Trophoblast cell (in vitro differentiated cells and primary cell): ENCODE measurements at regions not wholly inside any gene's neighbourhood (a gene's known extent, or its start where the extent isn't known, plus 50 kb on each side); places are given as distances from the start of the nearest gene placed in this dataset.

Source experiments
- DNase-seq, 2 donors: peaks; one replicate each; pipeline ENCODE4 v3.0.0-alpha.2; 2016
- H2AFZ ChIP-seq: 2 replicates; pipeline ENCODE4 v1.6.1; 2013; ENCODE audit warnings: low read length, moderate library complexity, mild to moderate bottlenecking; ENCODE audit not compliant: insufficient read depth, poor library complexity
- H2AK5ac ChIP-seq: 2 replicates; pipeline ENCODE4 v1.6.1; 2013; ENCODE audit warnings: mild to moderate bottlenecking, low read length
- H2BK120ac ChIP-seq: 2 replicates; pipeline ENCODE4 v1.6.1; 2013; ENCODE audit warnings: low read length, mild to moderate bottlenecking, moderate library complexity; ENCODE audit not compliant: insufficient read depth, poor library complexity
- H2BK12ac ChIP-seq: 2 replicates; pipeline ENCODE4 v1.6.1; 2013; ENCODE audit warnings: mild to moderate bottlenecking, low read length, moderate library complexity
- H2BK5ac ChIP-seq: 2 replicates; pipeline ENCODE4 v1.6.1; 2013; ENCODE audit warnings: low read length, low read depth, moderate library complexity, mild to moderate bottlenecking; ENCODE audit not compliant: poor library complexity
- H3K14ac ChIP-seq: 2 replicates; pipeline ENCODE4 v1.6.1; 2013; ENCODE audit warnings: mild to moderate bottlenecking, low read length
- H3K18ac ChIP-seq: 2 replicates; pipeline ENCODE4 v1.6.1; 2013; ENCODE audit warnings: mild to moderate bottlenecking, low read length
- H3K23ac ChIP-seq: 2 replicates; pipeline ENCODE4 v1.6.1; 2013; ENCODE audit warnings: low read length
- H3K27ac ChIP-seq: 2 replicates; pipeline ENCODE4 v1.5.1; 2013; ENCODE audit warnings: low read depth, mild to moderate bottlenecking, inconsistent platforms, low read length, moderate library complexity
- H3K27me3 ChIP-seq: 2 replicates; pipeline ENCODE4 v1.6.1; 2013; ENCODE audit warnings: inconsistent platforms, mild to moderate bottlenecking, low read length, moderate library complexity; ENCODE audit not compliant: insufficient read depth
- H3K36me3 ChIP-seq, 2 experiments: 1 replicate in 1 of 2; 2 replicates in 1 of 2; pipeline ENCODE4 v1.6.1; 2013; ENCODE audit warnings: low read length in 2 of 2, mild to moderate bottlenecking in 2 of 2, moderate library complexity in 1 of 2; ENCODE audit not compliant: insufficient read depth in 2 of 2, control insufficient read depth in 1 of 2
- H3K4ac ChIP-seq: 2 replicates; pipeline ENCODE4 v1.6.1; 2013; ENCODE audit warnings: low read depth, mild to moderate bottlenecking, low read length, moderate library complexity
- H3K4me1 ChIP-seq, 2 experiments: 1 replicate in 1 of 2; 2 replicates in 1 of 2; pipeline ENCODE4 v1.6.1; 2013; ENCODE audit warnings: low read length in 2 of 2, mild to moderate bottlenecking in 2 of 2, moderate library complexity in 1 of 2; ENCODE audit not compliant: insufficient read depth in 2 of 2, control insufficient read depth in 1 of 2
- H3K4me2 ChIP-seq: 2 replicates; pipeline ENCODE4 v1.6.1; 2013; ENCODE audit warnings: inconsistent platforms, mild to moderate bottlenecking, low read length, moderate library complexity
- H3K4me3 ChIP-seq: 2 replicates; pipeline ENCODE4 v1.5.1; 2013; ENCODE audit warnings: mild to moderate bottlenecking, low read depth, low read length, inconsistent platforms
- H3K79me1 ChIP-seq: one replicate; pipeline ENCODE4 v1.6.1; 2013; ENCODE audit warnings: low read length
- H3K79me2 ChIP-seq: 2 replicates; pipeline ENCODE4 v1.6.1; 2013; ENCODE audit warnings: low read length, mild to moderate bottlenecking; ENCODE audit not compliant: control insufficient read depth, insufficient read depth, poor library complexity
- H3K9ac ChIP-seq: 2 replicates; pipeline ENCODE4 v1.6.1; 2013; ENCODE audit warnings: mild to moderate bottlenecking, low read length
- H3K9me3 ChIP-seq: 2 replicates; pipeline ENCODE4 v1.6.1; 2013; ENCODE audit warnings: low read depth, mild to moderate bottlenecking, control low read depth, inconsistent platforms, low read length; ENCODE audit not compliant: insufficient read depth
- H4K12ac ChIP-seq: 2 replicates; pipeline ENCODE4 v1.6.1; 2013; ENCODE audit warnings: low read depth, mild to moderate bottlenecking, low read length, moderate library complexity
- H4K8ac ChIP-seq: 2 replicates; pipeline ENCODE4 v1.6.1; 2013; ENCODE audit warnings: low read depth, mild to moderate bottlenecking, low read length, moderate library complexity
- H4K91ac ChIP-seq: one replicate; pipeline ENCODE4 v1.6.1; 2013; ENCODE audit warnings: low read depth, mild to moderate bottlenecking, low read length, moderate library complexity
- WGBS: extraction: QIAGEN DNeasy Blood & Tissue Kit; methylation state at CpG from one replicate; pipeline ENCODE4 v1.1.7; 2013; ENCODE audit warnings: missing lambda C conversion rate; ENCODE audit not compliant: insufficient read length, insufficient coverage; ENCODE audit errors: extremely low coverage; 5-methylcytosine and 5-hydroxymethylcytosine counted together

- H3K27me3 ChIP-seq: no peaks in the 10 kb centered on the region
- no peaks in the 10 kb centered on the region for H3K4me1 ChIP-seq
- H3K18ac ChIP-seq: no peak overlapping the region
- H2AK5ac ChIP-seq: no peak overlapping the region
- no peak overlapping the region for H3K4me2 ChIP-seq
- DNase-seq: no peak
- no peak overlapping the region for H3K23ac ChIP-seq
- H3K4me3 ChIP-seq: no peak overlapping the region
- no peak overlapping the region for H2BK5ac ChIP-seq
- no peak overlapping the region for H4K12ac ChIP-seq
- H2BK12ac ChIP-seq: no peak overlapping the region
- H4K91ac ChIP-seq: no peak overlapping the region
- no peaks in the 10 kb centered on the region for H3K79me2 ChIP-seq
- H4K8ac ChIP-seq: no peak overlapping the region
- no peak overlapping the region for H2BK120ac ChIP-seq
- no peak overlapping the region for H3K14ac ChIP-seq
- no peak overlapping the region for H2AFZ ChIP-seq
- no CpG with 5 or more reads among the region's 2 CpGs for WGBS
- H3K79me1 ChIP-seq: no peaks in the 10 kb centered on the region
- no peak overlapping the region for H3K9ac ChIP-seq
- H3K4ac ChIP-seq: no peak overlapping the region
- H3K9me3 ChIP-seq: no peaks in the 10 kb centered on the region
- no peaks in the 10 kb centered on the region for H3K36me3 ChIP-seq
- no peak overlapping the region for H3K27ac ChIP-seq
Observed at GRCh38 chr12:90173499-90174197, 465.0 kb upstream of the ATP2B1 start.

- no peak overlapping the region for H3K23ac ChIP-seq
- H3K4me1 ChIP-seq: peaks cover 0 to 1% of the 10 kb centered on the region in 2 experiments
- H4K12ac ChIP-seq: no peak overlapping the region
- no peaks in the 10 kb centered on the region for H3K9me3 ChIP-seq
- H3K14ac ChIP-seq: no peak overlapping the region
- DNase-seq: no peak
- no peak overlapping the region for H3K27ac ChIP-seq
- H3K79me1 ChIP-seq: no peaks in the 10 kb centered on the region
- no peaks in the 10 kb centered on the region for H3K79me2 ChIP-seq
- no peaks in the 10 kb centered on the region for H3K36me3 ChIP-seq
- H3K4me3 ChIP-seq: no peak overlapping the region
- no peak overlapping the region for H3K9ac ChIP-seq
- no peak overlapping the region for H2AFZ ChIP-seq
- no peak overlapping the region for H2BK120ac ChIP-seq
- no peak overlapping the region for H3K4me2 ChIP-seq
- H3K27me3 ChIP-seq: no peaks in the 10 kb centered on the region
- no peak overlapping the region for H2AK5ac ChIP-seq
- H3K18ac ChIP-seq: no peak overlapping the region
- no peak overlapping the region for H2BK12ac ChIP-seq
- no peak overlapping the region for H4K8ac ChIP-seq
- WGBS: no CpG with 5 or more reads among the region's 3 CpGs
- no peak overlapping the region for H3K4ac ChIP-seq
- H2BK5ac ChIP-seq: no peak overlapping the region
- H4K91ac ChIP-seq: no peak overlapping the region
Observed at GRCh38 chr12:90172524-90172923, 463.9 kb upstream of the ATP2B1 start.

GRCh38 chr12:90170740-90171139, 462.1 kb upstream of the ATP2B1 start:
- no peak for DNase-seq
- Histone ChIP-seq H4K8ac (no peak overlapping the region), H3K4me3 (no peak overlapping the region), H3K18ac (no peak overlapping the region), H2BK5ac (no peak overlapping the region), H4K91ac (no peak overlapping the region), H3K27ac (no peak overlapping the region), H3K23ac (no peak overlapping the region), H3K9ac (no peak overlapping the region), H3K36me3 (no peaks in the 10 kb centered on the region), H2AK5ac (no peak overlapping the region), H2BK120ac (no peak overlapping the region), H3K4ac (no peak overlapping the region), H3K9me3 (no peaks in the 10 kb centered on the region), H3K79me2 (no peaks in the 10 kb centered on the region), H2AFZ (no peak overlapping the region), H2BK12ac (no peak overlapping the region), H3K4me1 (peaks cover 0 to 1% of the 10 kb centered on the region in 2 experiments), H3K14ac (no peak overlapping the region), H3K79me1 (no peaks in the 10 kb centered on the region), H3K27me3 (no peaks in the 10 kb centered on the region), H3K4me2 (no peak overlapping the region), H4K12ac (no peak overlapping the region)
- no CpG with 5 or more reads among the region's 1 CpG for WGBS

DNA sequence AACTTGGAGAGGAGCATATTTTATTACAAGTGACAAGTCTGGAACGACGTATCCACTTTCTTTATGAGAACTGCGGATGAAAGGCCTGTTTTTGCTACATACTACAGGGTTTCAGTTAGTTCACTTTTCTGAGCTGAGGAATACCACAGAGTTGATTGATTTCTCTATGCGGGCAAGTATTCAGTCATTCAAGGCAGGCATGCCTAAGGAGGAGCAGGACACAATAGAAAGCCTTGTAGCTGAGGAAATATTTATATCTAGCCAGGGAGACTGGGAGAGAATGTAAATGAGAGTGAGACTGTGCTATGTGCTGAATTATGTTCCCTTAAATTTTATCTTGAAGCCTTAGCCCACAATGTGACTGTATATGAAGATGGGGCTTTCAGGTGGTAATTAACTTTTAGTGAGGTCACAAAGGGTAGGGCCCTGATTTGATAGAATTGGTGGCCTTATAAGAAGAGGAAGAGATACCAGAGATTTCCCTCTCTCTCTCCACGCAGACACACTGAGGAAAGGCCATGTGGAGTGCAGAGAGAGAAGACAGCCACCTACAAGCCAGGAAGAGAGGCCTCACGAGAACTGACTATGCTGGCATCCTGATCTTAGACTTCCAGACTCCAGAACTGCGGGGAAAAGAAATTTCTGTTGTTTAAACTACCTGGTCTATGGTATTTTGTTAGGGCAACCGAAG, 459.0 kb upstream of the ATP2B1 start:
- no peak overlapping the region for H3K9ac ChIP-seq
- H4K8ac ChIP-seq: no peak overlapping the region
- no peak overlapping the region for H2AFZ ChIP-seq
- no peak overlapping the region for H3K4me3 ChIP-seq
- H4K91ac ChIP-seq: no peak overlapping the region
- WGBS: no CpG with 5 or more reads among the region's 8 CpGs
- no peaks in the 10 kb centered on the region for H3K36me3 ChIP-seq
- H3K4ac ChIP-seq: no peak overlapping the region
- no peak overlapping the region for H3K18ac ChIP-seq
- no peaks in the 10 kb centered on the region for H3K9me3 ChIP-seq
- no peak overlapping the region for H3K14ac ChIP-seq
- H3K4me1 ChIP-seq: peaks cover 0 to 1% of the 10 kb centered on the region in 2 experiments
- H2BK5ac ChIP-seq: no peak overlapping the region
- H2BK12ac ChIP-seq: no peak overlapping the region
- no peak overlapping the region for H2AK5ac ChIP-seq
- H3K79me2 ChIP-seq: no peaks in the 10 kb centered on the region
- H3K79me1 ChIP-seq: no peaks in the 10 kb centered on the region
- H3K23ac ChIP-seq: no peak overlapping the region
- no peak overlapping the region for H4K12ac ChIP-seq
- no peak overlapping the region for H3K27ac ChIP-seq
- peak; percentile 54 to 56 for DNase-seq
- no peak overlapping the region for H3K4me2 ChIP-seq
- no peaks in the 10 kb centered on the region for H3K27me3 ChIP-seq
- no peak overlapping the region for H2BK120ac ChIP-seq
